ENCODE measurements at regions not wholly inside any gene's neighbourhood (a gene's known extent, or its start where the extent isn't known, plus 50 kb on each side); places are given as distances from the start of the nearest gene placed in this dataset.

DNA sequence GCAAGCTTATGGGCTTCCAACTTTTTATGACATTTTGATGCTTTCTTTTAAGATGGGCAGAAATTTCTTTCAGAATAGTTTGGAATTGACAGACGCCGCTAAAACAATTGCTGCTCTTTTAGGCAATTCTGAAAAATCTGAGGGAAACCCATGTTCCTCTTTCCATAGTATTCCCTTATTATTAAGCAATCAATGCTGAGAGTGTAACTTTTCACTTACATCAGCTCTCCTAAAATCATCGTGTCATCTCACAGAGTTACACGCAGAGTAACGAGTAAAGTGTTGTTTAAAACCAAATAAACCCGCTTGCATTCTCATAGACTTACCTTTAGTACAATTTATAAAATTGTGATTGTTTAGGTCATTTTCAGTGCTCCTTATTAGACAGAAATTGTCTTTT lies 150.6 kb downstream of the MAF start:
- ATAC-seq (ENCODE audit: low FRiP score), result no peak
- Histone ChIP-seq H3K36me3 (ENCODE audit: control insufficient read depth in 1 of 2, insufficient read depth in 2 of 2, low read length in 1 of 2) (no peaks in the 10 kb centered on the region), H3K9me3 (ENCODE audit: control insufficient read depth, low read length) (no peaks in the 10 kb centered on the region), H3K4me1 (ENCODE audit: control insufficient read depth in 1 of 2, insufficient read depth in 2 of 2, low read length in 2 of 2) (no peaks in the 10 kb centered on the region), H3K27ac (ENCODE audit: low read depth in 1 of 2, low read length in 2 of 2) (no peak overlapping the region), H3K4me3 (ENCODE audit: low read length in 2 of 2) (no peak overlapping the region), H3K27me3 (ENCODE audit: control insufficient read depth in 1 of 2, insufficient read depth in 2 of 2, low read length in 1 of 2) (no peaks in the 10 kb centered on the region)
- 94 to 95% methylated on average over 6 of the region's 6 CpGs for WGBS, 2 donors
- intact Hi-C loops (cut with DNase I), result no loop called here
- DNase-seq, result no peak

DNA sequence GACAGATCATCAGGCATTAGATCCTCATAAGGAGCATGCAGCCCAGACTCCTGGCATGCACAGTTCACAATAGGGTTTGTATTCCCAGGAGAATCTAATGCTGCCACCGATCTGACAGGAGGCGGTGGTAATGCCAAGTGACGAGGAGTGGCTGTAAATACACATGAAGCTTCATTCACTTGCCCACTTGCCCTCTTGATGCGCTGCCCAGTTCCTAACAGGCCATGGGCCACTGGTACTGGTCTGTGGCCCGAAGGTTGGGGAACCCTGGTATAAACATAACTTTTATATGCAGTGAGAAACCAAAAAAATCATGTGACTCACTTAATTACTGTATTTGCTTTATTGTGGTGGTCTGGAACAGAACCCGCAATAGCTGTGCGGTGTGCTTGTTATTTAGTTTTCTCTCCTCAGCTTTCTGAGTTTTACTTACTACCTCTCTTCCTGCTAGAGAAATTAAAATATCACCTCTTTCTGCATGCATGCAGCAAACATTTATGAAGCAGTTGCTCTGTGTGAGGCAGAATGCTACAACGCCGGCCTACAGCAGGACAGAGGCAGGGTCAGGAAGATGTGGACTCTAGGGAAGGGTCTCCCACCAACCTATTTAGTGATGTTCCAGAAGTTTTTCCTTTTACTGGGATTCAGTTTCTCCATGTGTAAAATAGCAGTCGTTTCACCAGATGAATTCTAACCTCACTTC lies 151.3 kb downstream of the MAF start:
- intact Hi-C loops (cut with DNase I), result no loop called here
- no peak overlapping the region for H3K27ac ChIP-seq (ENCODE audit: low read depth in 1 of 2, low read length in 2 of 2)
- WGBS, 2 donors, result 83 to 88% methylated on average over 10 of the region's 10 CpGs
- DNase-seq (no peak), ATAC-seq (ENCODE audit: low FRiP score) (no peak)
- no peaks in the 10 kb centered on the region for H3K27me3 ChIP-seq (ENCODE audit: control insufficient read depth in 1 of 2, insufficient read depth in 2 of 2, low read length in 1 of 2)
- no peak overlapping the region for H3K4me3 ChIP-seq (ENCODE audit: low read length in 2 of 2)
- H3K36me3 ChIP-seq (ENCODE audit: control insufficient read depth in 1 of 2, insufficient read depth in 2 of 2, low read length in 1 of 2), result no peaks in the 10 kb centered on the region
- H3K4me1 ChIP-seq (ENCODE audit: control insufficient read depth in 1 of 2, insufficient read depth in 2 of 2, low read length in 2 of 2), result no peaks in the 10 kb centered on the region
- H3K9me3 ChIP-seq (ENCODE audit: control insufficient read depth, low read length), result no peaks in the 10 kb centered on the region

DNA sequence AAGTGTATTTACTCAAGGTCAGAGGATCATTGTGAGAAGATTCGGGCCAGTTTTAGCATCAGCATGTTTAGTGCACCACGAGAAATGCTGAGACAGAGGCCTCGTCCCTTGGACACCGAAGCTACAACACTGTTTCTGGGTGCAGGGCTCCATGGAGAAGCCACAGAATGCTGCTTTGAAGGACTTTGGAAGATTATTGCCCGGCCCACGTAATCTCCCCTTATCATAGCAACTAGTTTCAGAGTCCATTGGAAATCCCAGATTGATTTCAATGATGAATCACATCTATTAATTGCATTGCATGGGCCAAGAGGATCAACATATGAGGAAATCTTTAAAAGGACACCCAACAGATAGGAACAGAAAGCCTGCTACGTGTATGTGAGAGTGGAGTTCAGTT lies 156.0 kb downstream of the MAF start:
- 92 to 93% methylated on average over 7 of the region's 7 CpGs for WGBS, 2 donors
- H3K36me3 ChIP-seq (ENCODE audit: control insufficient read depth in 1 of 2, insufficient read depth in 2 of 2, low read length in 1 of 2), result no peaks in the 10 kb centered on the region
- no peaks in the 10 kb centered on the region for H3K9me3 ChIP-seq (ENCODE audit: control insufficient read depth, low read length)
- intact Hi-C loops (cut with DNase I), result no loop called here
- H3K27me3 ChIP-seq (ENCODE audit: control insufficient read depth in 1 of 2, insufficient read depth in 2 of 2, low read length in 1 of 2), result no peaks in the 10 kb centered on the region
- H3K4me3 ChIP-seq (ENCODE audit: low read length in 2 of 2), result no peak overlapping the region
- DNase-seq (no peak), ATAC-seq (ENCODE audit: low FRiP score) (no peak)
- no peaks in the 10 kb centered on the region for H3K4me1 ChIP-seq (ENCODE audit: control insufficient read depth in 1 of 2, insufficient read depth in 2 of 2, low read length in 2 of 2)
- no peak overlapping the region for H3K27ac ChIP-seq (ENCODE audit: low read depth in 1 of 2, low read length in 2 of 2)

DNA sequence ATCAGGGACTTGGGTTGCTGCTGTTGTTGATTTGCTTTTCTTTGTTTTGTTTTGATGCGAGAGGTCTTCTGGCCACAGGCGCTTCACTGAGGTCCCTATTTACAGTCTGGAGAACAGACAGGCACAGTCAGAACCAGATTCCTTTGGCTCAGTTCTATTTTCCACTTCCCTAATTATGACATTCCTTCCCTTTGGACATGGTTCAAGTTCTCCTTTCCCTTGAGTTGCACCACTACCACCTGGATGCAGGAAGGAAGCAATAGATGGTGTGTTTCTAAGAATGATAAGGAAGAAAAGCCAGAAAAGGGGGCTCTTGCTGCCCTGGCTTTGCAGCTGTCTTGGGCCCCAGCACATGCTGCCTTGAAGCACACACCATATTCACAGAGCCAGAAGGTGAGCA lies 160.6 kb downstream of the MAF start:
- intact Hi-C loops (cut with DNase I), result no loop called here
- DNase-seq, result no peak
- WGBS, 2 donors, result 96% methylated on average over 2 of the region's 2 CpGs
- no peaks in the 10 kb centered on the region for H3K4me1 ChIP-seq (ENCODE audit: control insufficient read depth in 1 of 2, insufficient read depth in 2 of 2, low read length in 2 of 2)
- H3K27ac ChIP-seq (ENCODE audit: low read depth in 1 of 2, low read length in 2 of 2), result no peak overlapping the region
- no peak for ATAC-seq (ENCODE audit: low FRiP score)
- H3K36me3 ChIP-seq (ENCODE audit: control insufficient read depth in 1 of 2, insufficient read depth in 2 of 2, low read length in 1 of 2), result no peaks in the 10 kb centered on the region
- no peak overlapping the region for H3K4me3 ChIP-seq (ENCODE audit: low read length in 2 of 2)
- H3K9me3 ChIP-seq (ENCODE audit: control insufficient read depth, low read length), result no peaks in the 10 kb centered on the region
- H3K27me3 ChIP-seq (ENCODE audit: control insufficient read depth in 1 of 2, insufficient read depth in 2 of 2, low read length in 1 of 2), result no peaks in the 10 kb centered on the region

DNA sequence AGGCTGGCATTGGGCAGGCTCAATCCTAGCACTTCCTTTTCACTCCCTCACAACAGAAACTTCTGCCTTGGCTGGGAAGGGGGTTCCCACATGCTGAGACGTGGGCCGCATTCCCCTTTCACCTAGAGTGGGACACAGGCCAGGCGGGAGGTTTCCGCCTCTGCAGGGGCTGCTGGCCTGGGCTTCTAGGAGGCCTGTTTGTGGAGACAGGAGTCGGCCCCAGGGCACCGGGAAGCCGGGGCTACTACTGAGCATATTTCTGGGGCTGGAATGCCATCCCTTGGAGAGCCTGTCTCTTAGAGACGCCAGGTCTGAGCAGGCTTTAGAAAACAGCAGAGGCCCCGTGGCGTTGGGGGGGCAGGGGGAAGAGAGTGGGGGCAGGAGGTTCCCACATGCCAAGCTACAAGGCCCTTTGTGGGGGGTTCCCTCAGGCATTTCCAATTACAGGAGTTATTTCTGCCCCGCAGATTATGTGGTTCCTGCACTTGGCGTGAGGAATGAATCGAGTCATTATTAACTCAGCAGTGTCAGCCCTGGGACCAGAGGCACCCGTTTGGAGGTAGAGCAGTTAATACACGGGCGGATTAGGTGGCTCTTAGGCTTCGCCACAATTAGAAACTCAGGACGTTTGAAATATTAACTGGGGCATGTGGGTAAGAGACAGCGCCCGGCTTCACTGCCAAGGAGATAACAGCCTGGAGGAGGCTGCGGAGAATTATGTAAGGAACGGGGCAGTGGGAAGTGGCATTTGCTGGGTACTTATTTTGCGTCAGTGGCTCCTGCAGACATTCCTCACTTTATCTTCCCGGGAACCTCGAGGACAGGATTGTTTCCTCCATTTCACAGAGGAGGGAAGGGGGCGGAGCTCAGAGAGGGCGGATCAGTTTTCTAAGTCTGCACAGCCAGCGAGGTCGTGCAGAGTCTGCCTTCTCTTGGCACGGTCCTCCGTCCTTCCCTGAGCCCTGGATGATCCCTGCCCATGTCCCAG lies 162.5 kb downstream of the MAF start:
- peak; percentile 20 for ATAC-seq (ENCODE audit: low FRiP score)
- Histone ChIP-seq H3K27me3 (ENCODE audit: control insufficient read depth in 1 of 2, insufficient read depth in 2 of 2, low read length in 1 of 2) (no peaks in the 10 kb centered on the region), H3K9me3 (ENCODE audit: control insufficient read depth, low read length) (no peaks in the 10 kb centered on the region), H3K4me3 (ENCODE audit: low read length in 2 of 2) (peak overlapping the region in 1 of 2 donors; percentile 36), H3K27ac (ENCODE audit: low read depth in 1 of 2, low read length in 2 of 2) (no peak overlapping the region), H3K4me1 (ENCODE audit: control insufficient read depth in 1 of 2, insufficient read depth in 2 of 2, low read length in 2 of 2) (no peaks in the 10 kb centered on the region), H3K36me3 (ENCODE audit: control insufficient read depth in 1 of 2, insufficient read depth in 2 of 2, low read length in 1 of 2) (no peaks in the 10 kb centered on the region)
- intact Hi-C loops (cut with DNase I), result no loop called here
- DNase-seq, result peak in 1 of 2 donors; percentile 71
- 12 to 15% methylated on average over 31 of the region's 31 CpGs for WGBS, 2 donors

DNA sequence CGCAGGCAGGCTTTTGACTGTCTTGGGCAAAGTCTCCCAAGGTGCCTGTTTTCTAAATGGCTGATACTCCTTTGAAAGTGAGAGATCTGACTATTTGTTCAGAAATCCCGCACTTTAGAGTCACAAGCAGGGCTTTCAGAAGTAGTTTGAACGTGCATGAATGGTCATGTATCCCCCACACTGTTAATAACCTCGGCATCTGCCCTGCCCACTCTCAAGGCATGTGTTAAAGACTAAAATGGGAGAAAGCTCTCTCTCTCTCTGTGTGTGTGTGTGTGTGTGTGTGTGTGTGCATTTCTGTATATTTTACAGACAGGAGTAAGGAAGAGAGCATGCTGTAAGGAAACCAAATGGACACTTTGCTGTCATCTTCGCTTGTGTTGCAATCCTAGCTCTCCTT lies 163.7 kb downstream of the MAF start:
- intact Hi-C loops (cut with DNase I), result no loop called here
- Histone ChIP-seq H3K27ac (ENCODE audit: low read depth in 1 of 2, low read length in 2 of 2) (no peak overlapping the region), H3K4me1 (ENCODE audit: control insufficient read depth in 1 of 2, insufficient read depth in 2 of 2, low read length in 2 of 2) (no peaks in the 10 kb centered on the region), H3K36me3 (ENCODE audit: control insufficient read depth in 1 of 2, insufficient read depth in 2 of 2, low read length in 1 of 2) (no peaks in the 10 kb centered on the region), H3K4me3 (ENCODE audit: low read length in 2 of 2) (no peak overlapping the region), H3K27me3 (ENCODE audit: control insufficient read depth in 1 of 2, insufficient read depth in 2 of 2, low read length in 1 of 2) (no peaks in the 10 kb centered on the region), H3K9me3 (ENCODE audit: control insufficient read depth, low read length) (no peaks in the 10 kb centered on the region)
- ATAC-seq (ENCODE audit: low FRiP score) (no peak), DNase-seq (no peak)
- WGBS, 2 donors, result 95% methylated on average over 5 of the region's 5 CpGs

DNA sequence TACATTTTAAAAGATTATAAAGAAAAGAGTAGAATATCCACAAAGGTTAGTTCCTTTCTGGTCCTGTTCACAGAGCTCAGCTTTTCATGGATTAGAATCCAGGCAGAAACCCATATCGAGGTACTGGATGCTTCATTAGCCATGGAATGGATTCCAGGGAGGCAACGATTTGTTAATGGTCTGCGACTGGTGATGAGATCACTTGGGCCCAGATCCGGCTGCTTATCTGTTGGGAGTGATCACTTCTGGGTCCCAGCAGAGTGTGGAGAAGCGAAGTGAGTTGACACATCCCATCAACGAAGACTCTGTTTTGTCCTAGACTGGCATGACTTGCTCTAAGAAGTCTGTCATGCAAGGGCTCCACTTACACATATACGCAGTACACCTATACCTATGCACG lies 165.8 kb downstream of the MAF start:
- intact Hi-C loops (cut with DNase I), result no loop called here
- 92 to 94% methylated on average over 8 of the region's 8 CpGs for WGBS, 2 donors
- Histone ChIP-seq H3K27me3 (ENCODE audit: control insufficient read depth in 1 of 2, insufficient read depth in 2 of 2, low read length in 1 of 2) (no peaks in the 10 kb centered on the region), H3K4me1 (ENCODE audit: control insufficient read depth in 1 of 2, insufficient read depth in 2 of 2, low read length in 2 of 2) (no peaks in the 10 kb centered on the region), H3K36me3 (ENCODE audit: control insufficient read depth in 1 of 2, insufficient read depth in 2 of 2, low read length in 1 of 2) (no peaks in the 10 kb centered on the region), H3K9me3 (ENCODE audit: control insufficient read depth, low read length) (no peaks in the 10 kb centered on the region), H3K4me3 (ENCODE audit: low read length in 2 of 2) (no peak overlapping the region), H3K27ac (ENCODE audit: low read depth in 1 of 2, low read length in 2 of 2) (no peak overlapping the region)
- DNase-seq (no peak), ATAC-seq (ENCODE audit: low FRiP score) (no peak)

DNA sequence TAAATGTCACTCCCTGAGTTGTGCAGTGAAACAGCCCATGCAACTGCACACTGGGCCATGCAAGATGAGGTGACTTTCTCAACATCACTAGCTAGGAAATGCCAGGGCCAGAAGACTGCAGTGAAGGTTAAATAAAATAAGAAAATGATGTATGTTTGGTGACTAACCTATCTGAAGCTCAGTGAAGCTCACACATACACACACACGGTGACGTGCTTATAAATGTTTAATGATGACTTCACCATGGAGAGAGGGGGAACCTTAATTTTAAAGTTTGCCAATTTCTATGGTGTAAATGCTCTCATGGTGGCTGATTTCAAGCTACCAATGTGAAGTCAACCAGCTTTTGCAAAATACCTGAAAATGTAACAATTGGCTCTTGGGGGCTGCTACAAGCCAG lies 166.4 kb downstream of the MAF start:
- DNase-seq (no peak), ATAC-seq (ENCODE audit: low FRiP score) (no peak)
- 94 to 95% methylated on average over 2 of the region's 2 CpGs for WGBS, 2 donors
- Histone ChIP-seq H3K27ac (ENCODE audit: low read depth in 1 of 2, low read length in 2 of 2) (no peak overlapping the region), H3K9me3 (ENCODE audit: control insufficient read depth, low read length) (no peaks in the 10 kb centered on the region), H3K36me3 (ENCODE audit: control insufficient read depth in 1 of 2, insufficient read depth in 2 of 2, low read length in 1 of 2) (no peaks in the 10 kb centered on the region), H3K27me3 (ENCODE audit: control insufficient read depth in 1 of 2, insufficient read depth in 2 of 2, low read length in 1 of 2) (no peaks in the 10 kb centered on the region), H3K4me3 (ENCODE audit: low read length in 2 of 2) (no peak overlapping the region), H3K4me1 (ENCODE audit: control insufficient read depth in 1 of 2, insufficient read depth in 2 of 2, low read length in 2 of 2) (no peaks in the 10 kb centered on the region)
- intact Hi-C loops (cut with DNase I), result no loop called here

DNA sequence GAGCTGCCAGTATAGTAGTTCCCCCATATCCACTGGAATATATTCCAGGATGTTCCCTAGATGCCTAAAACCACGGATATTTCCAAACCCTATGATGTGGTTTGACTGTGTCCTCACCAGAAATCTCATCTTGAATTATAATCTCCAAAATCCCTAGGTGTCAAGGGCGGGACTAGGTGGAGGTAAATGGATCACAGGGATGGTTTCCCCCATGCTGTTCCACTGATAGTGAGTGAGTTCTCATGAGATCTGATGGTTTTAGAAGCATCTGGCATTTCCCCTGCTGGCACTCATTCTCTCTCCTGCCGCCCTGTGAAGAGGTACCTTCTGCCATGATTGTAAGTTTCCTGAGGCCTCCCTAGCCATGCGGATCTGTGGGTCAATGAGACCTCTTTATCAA lies 168.6 kb downstream of the MAF start:
- intact Hi-C loops (cut with DNase I), result no loop called here
- H3K9me3 ChIP-seq (ENCODE audit: control insufficient read depth, low read length), result no peaks in the 10 kb centered on the region
- no peak for ATAC-seq (ENCODE audit: low FRiP score)
- WGBS, 2 donors, result 94 to 97% methylated on average over 4 of the region's 4 CpGs
- H3K27ac ChIP-seq (ENCODE audit: low read depth in 1 of 2, low read length in 2 of 2), result no peak overlapping the region
- no peak for DNase-seq
- H3K27me3 ChIP-seq (ENCODE audit: control insufficient read depth in 1 of 2, insufficient read depth in 2 of 2, low read length in 1 of 2), result no peaks in the 10 kb centered on the region
- no peak overlapping the region for H3K4me3 ChIP-seq (ENCODE audit: low read length in 2 of 2)
- H3K36me3 ChIP-seq (ENCODE audit: control insufficient read depth in 1 of 2, insufficient read depth in 2 of 2, low read length in 1 of 2), result no peaks in the 10 kb centered on the region
- H3K4me1 ChIP-seq (ENCODE audit: control insufficient read depth in 1 of 2, insufficient read depth in 2 of 2, low read length in 2 of 2), result no peaks in the 10 kb centered on the region

Measured in aorta (tissue), 5 donors.